GM12875 (cell line): ENCODE measurements at regions not wholly inside any gene's neighbourhood (a gene's known extent, or its start where the extent isn't known, plus 50 kb on each side); places are given as distances from the start of the nearest gene placed in this dataset.

Source experiments
- H3K4me3 ChIP-seq: one replicate; pipeline ENCODE4 v1.5.1; 2011; ENCODE audit warnings: low read depth, low read length, control low read depth
- CTCF ChIP-seq: IDR thresholded peaks from 2 replicates; pipeline ENCODE4 v1.5.1; 2011; ENCODE audit warnings: low read depth, mild to moderate bottlenecking, control low read depth, inconsistent platforms, low read length, moderate library complexity, borderline replicate concordance; ENCODE audit not compliant: insufficient read depth

GRCh38 chr11:134536677-134537076 is 124.6 kb upstream of the B3GAT1 start:
- H3K4me3 ChIP-seq = no peak overlapping the region
- TF ChIP-seq CTCF = no peak

- no peak for TF ChIP-seq CTCF
- no peak overlapping the region for H3K4me3 ChIP-seq
Observed at GRCh38 chr11:134536219-134536618, 124.2 kb upstream of the B3GAT1 start.

- no peak overlapping the region for H3K4me3 ChIP-seq
- no peak for TF ChIP-seq CTCF
Observed at GRCh38 chr11:134535029-134536025, 123.3 kb upstream of the B3GAT1 start.

- no peak for TF ChIP-seq CTCF
- H3K4me3 ChIP-seq = no peak overlapping the region
Observed at GRCh38 chr11:134533511-134533910, 121.5 kb upstream of the B3GAT1 start.

- no peak overlapping the region for H3K4me3 ChIP-seq
- TF ChIP-seq CTCF = no peak
Observed at GRCh38 chr11:134532921-134533421, 120.9 kb upstream of the B3GAT1 start.

GRCh38 chr11:134532131-134532920 is 120.3 kb upstream of the B3GAT1 start:
- no peak for TF ChIP-seq CTCF
- no peak overlapping the region for H3K4me3 ChIP-seq
